HCT116 (cell line): ENCODE measurements at regions not wholly inside any gene's neighbourhood (a gene's known extent, or its start where the extent isn't known, plus 50 kb on each side); places are given as distances from the start of the nearest gene placed in this dataset.

Experiments
- ATAC-seq: fragments of 200-7000 bp; cut with Tn5 transposase; 2 replicates; pipeline ENCODE4 v1.9.1; 2020; ENCODE audit warnings: mild to moderate bottlenecking, moderate library complexity
- BruUV-seq: library from RNA; stranded (reverse); fragments of 400-500 nt; replicated peaks from 2 replicates; lab custom pipeline; 2021; lab: Mats Ljungman, UMichigan
- CTCF ChIA-PET: fragments of 300-600 bp; sonication (Branson Sonifier 250); formaldehyde crosslinking; loops from one replicate; lab custom pipeline; 2021; ENCODE audit warnings: antibody characterized with exemption; lab: Charles Lee
- POLR2A ChIA-PET: fragments of 300-600, 350-600 bp; sonication (Branson Sonifier 250); formaldehyde crosslinking; loops from one replicate; lab custom pipeline; 2021; ENCODE audit warnings: antibody characterized with exemption; lab: Charles Lee
- RAD21 ChIA-PET, 2 experiments: fragments of 300-600 bp; sonication (Branson Sonifier 250); formaldehyde crosslinking; loops; one replicate each; lab custom pipeline; 2023; ENCODE audit warnings: low total read pairs in 2 of 2; ENCODE audit not compliant: uncharacterized antibody in 2 of 2, unreplicated experiment in 2 of 2, low non-redundant PET in 1 of 2; lab: Charles Lee
- DNase-seq: peaks from one replicate; pipeline ENCODE4 v3.0.0-alpha.2; 2010; ENCODE audit warnings: low read depth, low spot score
- H2AFZ ChIP-seq: fragments of 200-600 bp; shearing (Covaris generic), sonication (generic); 2 replicates; pipeline ENCODE4 v1.6.1; 2017; ENCODE audit warnings: low read depth, mixed run types, mixed read lengths, antibody characterized with exemption, low read length; ENCODE audit not compliant: poor library complexity, severe bottlenecking
- H3K27ac ChIP-seq: 2 replicates; pipeline ENCODE4 v1.5.1; 2012; ENCODE audit warnings: low read depth, low read length
- H3K27me3 ChIP-seq: fragments of 200-600 bp; sonication (generic); 2 replicates; pipeline ENCODE4 v1.6.1; 2016; ENCODE audit warnings: mixed run types, low read length, mixed read lengths; ENCODE audit not compliant: insufficient read depth
- H3K36me3 ChIP-seq, 2 experiments: fragments of 200-500 bp in 1 of 2; fragments of 200-600 bp in 1 of 2; sonication (Bioruptor generic) in 1 of 2; sonication (generic) in 1 of 2; 2 replicates each; pipeline versions ENCODE4 v1.5.1 to v1.6.1; 2014 to 2016; ENCODE audit warnings: low read length in 2 of 2, inconsistent platforms in 1 of 2, mixed read lengths in 1 of 2, mixed run types in 1 of 2; ENCODE audit not compliant: insufficient read depth in 2 of 2, control insufficient read depth in 1 of 2
- H3K4me1 ChIP-seq, 2 experiments: fragments of 200-600 bp in 1 of 2; sonication (generic) in 1 of 2; 2 replicates each; pipeline versions ENCODE4 v1.5.1 to v1.6.1; 2012 to 2017; ENCODE audit warnings: low read length in 2 of 2, inconsistent platforms in 1 of 2, mild to moderate bottlenecking in 1 of 2, mixed read lengths in 1 of 2, mixed run types in 1 of 2, moderate library complexity in 1 of 2; ENCODE audit not compliant: insufficient read depth in 2 of 2, control insufficient read depth in 1 of 2
- H3K4me2 ChIP-seq: fragments of 200-600 bp; sonication (generic); 2 replicates; pipeline ENCODE4 v1.6.1; 2017; ENCODE audit warnings: mixed run types, low read length, mixed read lengths
- H3K4me3 ChIP-seq, 2 experiments: fragments of 200-600 bp in 1 of 2; sonication (generic) in 1 of 2; replicated peaks in 1 of 2; 2 replicates each; pipeline ENCODE4 v1.5.1; 2011 to 2016; ENCODE audit warnings: low read length in 2 of 2, control low read depth in 1 of 2, low read depth in 1 of 2, mild to moderate bottlenecking in 1 of 2, mixed read lengths in 1 of 2, mixed run types in 1 of 2
- H3K79me2 ChIP-seq: fragments of 200-600 bp; sonication (generic); 2 replicates; pipeline ENCODE4 v1.6.1; 2017; ENCODE audit warnings: mild to moderate bottlenecking, mixed run types, low read length, moderate library complexity, mixed read lengths; ENCODE audit not compliant: insufficient read depth
- H3K9ac ChIP-seq: fragments of 200-600 bp; sonication (generic); 2 replicates; pipeline ENCODE4 v1.6.1; 2016; ENCODE audit warnings: low read length, mixed read lengths
- H3K9me2 ChIP-seq: fragments of 200-600 bp; sonication (generic), shearing (Covaris generic); 2 replicates; pipeline ENCODE4 v1.6.1; 2017; ENCODE audit warnings: mixed run types, mild to moderate bottlenecking, moderate library complexity; ENCODE audit not compliant: insufficient read depth
- H3K9me3 ChIP-seq, 2 experiments: fragments of 200-500 bp in 1 of 2; fragments of 200-600 bp in 1 of 2; sonication (Bioruptor generic) in 1 of 2; sonication (generic) in 1 of 2; 2 replicates each; pipeline ENCODE4 v1.6.1; 2014 to 2017; ENCODE audit warnings: low read length in 2 of 2, mixed read lengths in 2 of 2, inconsistent platforms in 1 of 2, low read depth in 1 of 2, mild to moderate bottlenecking in 1 of 2, mixed run types in 1 of 2, moderate library complexity in 1 of 2; ENCODE audit not compliant: control insufficient read depth in 1 of 2, insufficient read depth in 1 of 2
- H4K20me1 ChIP-seq: fragments of 200-600 bp; sonication (generic), shearing (Covaris generic); 2 replicates; pipeline ENCODE4 v1.6.1; 2017; ENCODE audit warnings: mixed run types, mild to moderate bottlenecking, moderate library complexity; ENCODE audit not compliant: insufficient read depth
- CTCF ChIP-seq, 3 experiments: fragments of 200-600 bp in 1 of 3; sonication (generic) in 1 of 3; IDR thresholded peaks in 2 of 3; conservative IDR thresholded peaks in 1 of 3; 2 replicates each; pipeline ENCODE4 v1.5.1; 2012 to 2017; ENCODE audit warnings: low read depth in 2 of 3, low read length in 2 of 3, antibody characterized with exemption in 1 of 3, borderline replicate concordance in 1 of 3, control low read depth in 1 of 3, mild to moderate bottlenecking in 1 of 3, mixed read lengths in 1 of 3, mixed run types in 1 of 3, moderate library complexity in 1 of 3; ENCODE audit not compliant: insufficient read depth in 1 of 3
- ELF1 ChIP-seq: IDR thresholded peaks from 2 replicates; pipeline ENCODE4 v1.6.1; 2012; ENCODE audit warnings: low read depth, borderline replicate concordance
- EZH2 ChIP-seq: fragments of 200-600 bp; sonication (generic); IDR thresholded peaks from 2 replicates; pipeline ENCODE4 v1.6.1; 2017; ENCODE audit warnings: antibody characterized with exemption, mixed run types
- FOSL1 ChIP-seq: IDR thresholded peaks from 2 replicates; pipeline ENCODE4 v1.6.1; 2012; ENCODE audit warnings: low read depth
- POLR2AphosphoS5 ChIP-seq: IDR thresholded peaks from 2 replicates; pipeline ENCODE4 v1.6.1; 2011; ENCODE audit warnings: mild to moderate bottlenecking, low read depth, low read length, moderate library complexity
- RAD21 ChIP-seq: IDR thresholded peaks from 2 replicates; pipeline ENCODE4 v1.6.1; 2012; ENCODE audit warnings: low read depth, mild to moderate bottlenecking
- REST ChIP-seq: IDR thresholded peaks from 2 replicates; pipeline ENCODE4 v1.6.1; 2012; ENCODE audit warnings: low read depth
- SIN3A ChIP-seq: IDR thresholded peaks from 2 replicates; pipeline ENCODE4 v1.6.1; 2012; ENCODE audit warnings: low read depth
- SP1 ChIP-seq: IDR thresholded peaks from 2 replicates; pipeline ENCODE4 v1.6.1; 2012; ENCODE audit warnings: low read depth
- SRF ChIP-seq: IDR thresholded peaks from 2 replicates; pipeline ENCODE4 v1.6.1; 2012; ENCODE audit warnings: low read depth
- TCF7L2 ChIP-seq: IDR thresholded peaks from 2 replicates; pipeline ENCODE4 v1.7.0; 2011; ENCODE audit warnings: borderline replicate concordance, inconsistent platforms; ENCODE audit not compliant: insufficient read depth, insufficient read length; ENCODE audit errors: extremely low read depth
- YY1 ChIP-seq: IDR thresholded peaks from 2 replicates; pipeline ENCODE4 v1.6.1; 2011; ENCODE audit warnings: low read length, low read depth, moderate library complexity, mild to moderate bottlenecking; ENCODE audit not compliant: insufficient replicate concordance; ENCODE audit errors: extremely low read depth
- ZBTB33 ChIP-seq: IDR thresholded peaks from 2 replicates; pipeline ENCODE4 v1.6.1; 2011; ENCODE audit warnings: mild to moderate bottlenecking, low read length, moderate library complexity; ENCODE audit not compliant: insufficient replicate concordance; ENCODE audit errors: extremely low read depth
- ZFX ChIP-seq: fragments of 450-650 bp; IDR thresholded peaks from 2 replicates; pipeline ENCODE4 v1.6.1; 2017
- intact Hi-C: fragments of 100-400 bp; cut with micrococcal nuclease; formaldehyde crosslinking; loops from 2 replicates; pipeline ENCODE4 v1.10.0; 2022

- H4K20me1 ChIP-seq: no peaks in the 10 kb centered on the region
- H3K4me2 ChIP-seq: peak overlapping the region; percentile 26; the same call in 1 of the 2 replicates
- no peaks in the 10 kb centered on the region for H3K4me1 ChIP-seq
- no peaks in the 10 kb centered on the region for H3K9me2 ChIP-seq
- H3K79me2 ChIP-seq: no peaks in the 10 kb centered on the region
- ChIA-PET CTCF (interaction anchor here (1.9 kb wide), 1 partner anchor 600 kb away, joined by 11 read pairs; no protein-coding TSS in a partner anchor), RAD21 (no interaction called here)
- no peak overlapping the region for H3K9ac ChIP-seq
- no peaks in the 10 kb centered on the region for H3K9me3 ChIP-seq
- peak overlapping the region; percentile 70 for H2AFZ ChIP-seq
- H3K4me3 ChIP-seq: no peak overlapping the region
- ATAC-seq: peak; percentile 87
- H3K27ac ChIP-seq: no peak overlapping the region
- TF ChIP-seq FOSL1 (no peak), REST (no peak), SP1 (no peak), CTCF (IDR thresholded peaks at IDR 0.05 in 2 of 3, conservative IDR thresholded peaks at IDR 0.05 in 1 of 3; ENCODE audit: borderline replicate concordance in 1 of 3, insufficient read depth in 1 of 3, low read depth in 2 of 3, low read length in 2 of 3) (peak; percentile 60 to 62 (median 60)), SRF (no peak), ELF1 (no peak), YY1 (no peak), EZH2 (no peak), ZBTB33 (no peak), POLR2AphosphoS5 (no peak), RAD21 (peak; percentile 77), SIN3A (no peak), ZFX (no peak), TCF7L2 (no peak)
- TF ChIP-seq, all 23 proteins: peak for 2
- intact Hi-C loops: loop anchor here (1.0 to 10.0 kb wide), 3 partner anchors 600 to 819 kb away; no protein-coding TSS in a partner anchor
- POLR2A ChIA-PET: no interaction called here
- peak; percentile 26 for DNase-seq
- BruUV-seq: no TSS peak
- Histone ChIP-seq H3K27me3 (no peaks in the 10 kb centered on the region), H3K36me3 (no peaks in the 10 kb centered on the region)
Observed at GRCh38 chr2:155223781-155224406, 525.4 kb downstream of the KCNJ3 start.
